PC-9 (cell line): ENCODE measurements at regions not wholly inside any gene's neighbourhood (a gene's known extent, or its start where the extent isn't known, plus 50 kb on each side); places are given as distances from the start of the nearest gene placed in this dataset.

Experiments
- BruUV-seq: library from RNA; stranded (reverse); fragments of 400-500 nt; replicated peaks from 2 replicates; lab custom pipeline; 2021; lab: Mats Ljungman, UMichigan
- CTCF ChIA-PET: fragments of 300-600 bp; sonication (Branson Sonifier 250); formaldehyde crosslinking; loops from one replicate; lab custom pipeline; 2022; ENCODE audit warnings: antibody characterized with exemption; lab: Charles Lee
- POLR2A ChIA-PET: fragments of 300-600 bp; sonication (Branson Sonifier 250); formaldehyde crosslinking; loops from one replicate; lab custom pipeline; 2022; ENCODE audit warnings: antibody characterized with exemption; ENCODE audit not compliant: unreplicated experiment; lab: Charles Lee
- DNase-seq, 2 experiments: peaks; one replicate each; pipeline versions ENCODE4 v3.0.0 to v3.0.0-alpha.2; 2015 to 2022; ENCODE audit warnings: mixed read lengths in 1 of 2
- H2AFZ ChIP-seq: fragments of 200-600 bp; sonication (generic); 2 replicates; pipeline ENCODE4 v1.8.1; 2017; ENCODE audit warnings: antibody characterized with exemption
- H3F3A ChIP-seq: fragments of 200-600 bp; sonication (generic); 2 replicates; pipeline ENCODE4 v1.8.1; 2017; ENCODE audit warnings: antibody characterized with exemption, mild to moderate bottlenecking, low read depth; ENCODE audit not compliant: insufficient read depth
- H3K27ac ChIP-seq: fragments of 200-600 bp; sonication (generic); 2 replicates; pipeline ENCODE4 v1.6.1; 2016; ENCODE audit warnings: mixed run types
- H3K27me3 ChIP-seq: fragments of 200-600 bp; sonication (generic); 2 replicates; pipeline ENCODE4 v1.6.1; 2016; ENCODE audit warnings: low read depth, mixed run types; ENCODE audit not compliant: insufficient read depth
- H3K36me3 ChIP-seq: fragments of 200-600 bp; sonication (generic); 2 replicates; pipeline ENCODE4 v1.6.1; 2016; ENCODE audit warnings: low read depth, mixed run types
- H3K4me1 ChIP-seq: fragments of 200-600 bp; sonication (generic); replicated peaks from 2 replicates; pipeline ENCODE4 v1.6.1; 2016; ENCODE audit warnings: mixed run types; ENCODE audit not compliant: insufficient read depth
- H3K4me2 ChIP-seq: fragments of 200-600 bp; sonication (generic); 2 replicates; pipeline ENCODE4 v1.6.1; 2017; ENCODE audit warnings: mixed run types
- H3K4me3 ChIP-seq: fragments of 200-600 bp; sonication (generic); 2 replicates; pipeline ENCODE4 v1.6.1; 2016; ENCODE audit warnings: mixed run types
- H3K79me2 ChIP-seq: fragments of 200-600 bp; sonication (generic); 2 replicates; pipeline ENCODE4 v1.6.1; 2017; ENCODE audit warnings: low read depth, mixed run types
- H3K9me2 ChIP-seq: fragments of 200-600 bp; sonication (generic); 2 replicates; pipeline ENCODE4 v1.8.1; 2017; ENCODE audit warnings: mild to moderate bottlenecking; ENCODE audit not compliant: insufficient read depth
- H3K9me3 ChIP-seq: fragments of 200-600 bp; sonication (generic); 2 replicates; pipeline ENCODE4 v1.8.1; 2016; ENCODE audit warnings: low read depth; ENCODE audit not compliant: insufficient read depth
- H4K20me1 ChIP-seq: fragments of 200-600 bp; sonication (generic); 2 replicates; pipeline ENCODE4 v1.8.1; 2017; ENCODE audit not compliant: insufficient read depth
- EZH2 ChIP-seq: fragments of 200-600 bp; sonication (generic); IDR thresholded peaks from 2 replicates; pipeline ENCODE4 v1.8.0; 2017; ENCODE audit warnings: antibody characterized with exemption, low read depth
- intact Hi-C: fragments of 100-400 bp; cut with micrococcal nuclease; formaldehyde crosslinking; loops from one replicate; pipeline ENCODE4 v1.10.0; 2022; ENCODE audit not compliant: unreplicated experiment
- TF ChIP-seq, protein P1 (sequence below): fragments of 200-600 bp; sonication (generic); conservative IDR thresholded peaks from 2 replicates; pipeline ENCODE4 v1.6.1; 2017; ENCODE audit warnings: mixed run types, antibody characterized with exemption, mild to moderate bottlenecking, moderate library complexity

GRCh38 chr7:81534996-81535395, 234.9 kb downstream of the HGF start:
- Histone ChIP-seq H3K27ac (no peak overlapping the region), H3K9me2 (no peaks in the 10 kb centered on the region), H3K4me3 (no peak overlapping the region), H3K36me3 (no peaks in the 10 kb centered on the region), H3K27me3 (no peaks in the 10 kb centered on the region), H3F3A (no peaks in the 10 kb centered on the region), H3K9me3 (no peaks in the 10 kb centered on the region), H3K4me1 (no peaks in the 10 kb centered on the region), H3K4me2 (no peak overlapping the region), H3K79me2 (no peaks in the 10 kb centered on the region), H4K20me1 (no peaks in the 10 kb centered on the region), H2AFZ (0 out of 2 replicates have a peak overlapping the region, but pooled peaks have one; percentile 46)
- no TSS peak for BruUV-seq
- DNase-seq = no peak
- intact Hi-C loops = no loop called here
- TF ChIP-seq, protein P1, sequence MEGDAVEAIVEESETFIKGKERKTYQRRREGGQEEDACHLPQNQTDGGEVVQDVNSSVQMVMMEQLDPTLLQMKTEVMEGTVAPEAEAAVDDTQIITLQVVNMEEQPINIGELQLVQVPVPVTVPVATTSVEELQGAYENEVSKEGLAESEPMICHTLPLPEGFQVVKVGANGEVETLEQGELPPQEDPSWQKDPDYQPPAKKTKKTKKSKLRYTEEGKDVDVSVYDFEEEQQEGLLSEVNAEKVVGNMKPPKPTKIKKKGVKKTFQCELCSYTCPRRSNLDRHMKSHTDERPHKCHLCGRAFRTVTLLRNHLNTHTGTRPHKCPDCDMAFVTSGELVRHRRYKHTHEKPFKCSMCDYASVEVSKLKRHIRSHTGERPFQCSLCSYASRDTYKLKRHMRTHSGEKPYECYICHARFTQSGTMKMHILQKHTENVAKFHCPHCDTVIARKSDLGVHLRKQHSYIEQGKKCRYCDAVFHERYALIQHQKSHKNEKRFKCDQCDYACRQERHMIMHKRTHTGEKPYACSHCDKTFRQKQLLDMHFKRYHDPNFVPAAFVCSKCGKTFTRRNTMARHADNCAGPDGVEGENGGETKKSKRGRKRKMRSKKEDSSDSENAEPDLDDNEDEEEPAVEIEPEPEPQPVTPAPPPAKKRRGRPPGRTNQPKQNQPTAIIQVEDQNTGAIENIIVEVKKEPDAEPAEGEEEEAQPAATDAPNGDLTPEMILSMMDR = no peak
- TF ChIP-seq EZH2 = no peak
- ChIA-PET POLR2A (no interaction called here), CTCF (no interaction called here)

DNA sequence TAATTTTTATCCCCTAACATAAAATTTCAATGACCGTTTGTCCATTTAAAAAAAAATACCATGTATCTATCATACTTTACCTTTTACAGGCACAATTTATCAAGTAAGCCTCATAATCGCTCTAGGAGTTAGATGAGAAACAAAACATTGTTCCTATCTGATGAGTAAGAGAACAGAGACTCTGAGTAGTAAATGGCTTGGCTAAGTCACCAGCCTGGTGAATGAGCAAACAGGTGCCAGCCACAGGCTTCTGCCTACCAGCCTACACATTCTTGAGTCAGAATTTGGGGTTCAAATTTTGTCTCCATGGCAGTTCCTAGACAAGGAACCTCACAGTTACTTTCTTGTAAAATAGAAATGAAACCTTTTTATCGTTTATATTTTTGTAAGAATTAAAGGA, 235.4 kb downstream of the HGF start:
- no peak overlapping the region for H2AFZ ChIP-seq
- no TSS peak for BruUV-seq

GRCh38 chr7:81533931-81534330, 235.9 kb downstream of the HGF start:
- no peaks in the 10 kb centered on the region for H3F3A ChIP-seq
- POLR2A ChIA-PET = no interaction called here
- CTCF ChIA-PET = no interaction called here
- H3K4me1 ChIP-seq = no peaks in the 10 kb centered on the region
- H2AFZ ChIP-seq = no peak overlapping the region
- H3K4me2 ChIP-seq = no peak overlapping the region
- H4K20me1 ChIP-seq = no peaks in the 10 kb centered on the region
- H3K36me3 ChIP-seq = no peaks in the 10 kb centered on the region
- no peaks in the 10 kb centered on the region for H3K9me3 ChIP-seq
- intact Hi-C loops = no loop called here
- no peak for DNase-seq
- H3K79me2 ChIP-seq = no peaks in the 10 kb centered on the region
- H3K27me3 ChIP-seq = no peaks in the 10 kb centered on the region
- TF ChIP-seq, protein P1 = no peak
- TF ChIP-seq EZH2 = no peak
- no TSS peak for BruUV-seq
- H3K4me3 ChIP-seq = no peak overlapping the region
- H3K27ac ChIP-seq = no peak overlapping the region
- H3K9me2 ChIP-seq = no peaks in the 10 kb centered on the region

More for the DNA sequence above, 235.4 kb downstream of the HGF start:
- H3K79me2 ChIP-seq = no peaks in the 10 kb centered on the region
- no peak overlapping the region for H3K27ac ChIP-seq
- no peaks in the 10 kb centered on the region for H3K36me3 ChIP-seq
- ChIA-PET POLR2A (no interaction called here), CTCF (no interaction called here)
- H3K4me3 ChIP-seq = no peak overlapping the region
- no peaks in the 10 kb centered on the region for H3K27me3 ChIP-seq
- intact Hi-C loops = no loop called here
- no peaks in the 10 kb centered on the region for H3K4me1 ChIP-seq
- TF ChIP-seq, protein P1 = no peak
- TF ChIP-seq EZH2 = no peak
- H3F3A ChIP-seq = no peaks in the 10 kb centered on the region
- no peaks in the 10 kb centered on the region for H4K20me1 ChIP-seq
- H3K9me3 ChIP-seq = no peaks in the 10 kb centered on the region
- no peak overlapping the region for H3K4me2 ChIP-seq
- H3K9me2 ChIP-seq = no peaks in the 10 kb centered on the region
- no peak for DNase-seq
